ENCODE measurements at regions not wholly inside any gene's neighbourhood (a gene's known extent, or its start where the extent isn't known, plus 50 kb on each side); places are given as distances from the start of the nearest gene placed in this dataset.

DNA sequence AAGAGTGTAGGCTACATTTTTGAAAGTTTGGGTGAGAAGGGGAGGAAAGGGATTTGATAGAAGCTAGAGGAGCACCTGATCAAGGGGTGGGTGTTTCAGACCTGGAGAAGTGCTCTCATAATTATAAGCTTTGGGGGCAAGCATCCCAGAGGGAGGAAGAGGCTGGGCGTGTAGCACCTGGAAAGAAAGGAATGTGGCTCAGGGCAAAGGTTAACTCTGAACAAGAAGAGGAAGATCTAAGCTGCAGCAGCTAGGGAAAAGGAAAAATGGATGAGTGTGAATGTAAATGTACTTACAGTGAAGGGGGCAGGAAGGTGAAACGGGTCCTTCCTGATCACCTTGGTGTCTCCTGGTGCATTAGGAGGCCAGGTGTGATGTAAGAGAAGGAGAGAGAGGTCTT is 49.8 kb upstream of the ANKRD55 start:
- intact Hi-C loops (cut with micrococcal nuclease; ENCODE audit: unreplicated experiment): no loop called here
- no peak for TF ChIP-seq EZH2 (IDR thresholded peaks at IDR 0.05; ENCODE audit: borderline replicate concordance, low read depth, low read length, poor library complexity, severe bottlenecking)
- TF ChIP-seq, protein P1, sequence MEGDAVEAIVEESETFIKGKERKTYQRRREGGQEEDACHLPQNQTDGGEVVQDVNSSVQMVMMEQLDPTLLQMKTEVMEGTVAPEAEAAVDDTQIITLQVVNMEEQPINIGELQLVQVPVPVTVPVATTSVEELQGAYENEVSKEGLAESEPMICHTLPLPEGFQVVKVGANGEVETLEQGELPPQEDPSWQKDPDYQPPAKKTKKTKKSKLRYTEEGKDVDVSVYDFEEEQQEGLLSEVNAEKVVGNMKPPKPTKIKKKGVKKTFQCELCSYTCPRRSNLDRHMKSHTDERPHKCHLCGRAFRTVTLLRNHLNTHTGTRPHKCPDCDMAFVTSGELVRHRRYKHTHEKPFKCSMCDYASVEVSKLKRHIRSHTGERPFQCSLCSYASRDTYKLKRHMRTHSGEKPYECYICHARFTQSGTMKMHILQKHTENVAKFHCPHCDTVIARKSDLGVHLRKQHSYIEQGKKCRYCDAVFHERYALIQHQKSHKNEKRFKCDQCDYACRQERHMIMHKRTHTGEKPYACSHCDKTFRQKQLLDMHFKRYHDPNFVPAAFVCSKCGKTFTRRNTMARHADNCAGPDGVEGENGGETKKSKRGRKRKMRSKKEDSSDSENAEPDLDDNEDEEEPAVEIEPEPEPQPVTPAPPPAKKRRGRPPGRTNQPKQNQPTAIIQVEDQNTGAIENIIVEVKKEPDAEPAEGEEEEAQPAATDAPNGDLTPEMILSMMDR (conservative IDR thresholded peaks at IDR 0.05; ENCODE audit: low read depth, low read length): no peak
- Histone ChIP-seq H3K4me1 (ENCODE audit: insufficient read depth, low read length, poor library complexity, severe bottlenecking) (peaks cover 6% of the 10 kb centered on the region), H3K4me3 (ENCODE audit: low read depth, low read length, poor library complexity, severe bottlenecking) (no peak overlapping the region), H3K9me3 (ENCODE audit: low read depth, low read length, poor library complexity, severe bottlenecking) (no peaks in the 10 kb centered on the region), H3K36me3 (ENCODE audit: insufficient read depth, low read length, poor library complexity, severe bottlenecking) (no peaks in the 10 kb centered on the region), H3K27ac (ENCODE audit: low read depth, low read length, poor library complexity, severe bottlenecking) (no peak overlapping the region), H3K27me3 (replicated peaks; ENCODE audit: insufficient read depth, low read depth, low read length, poor library complexity) (no peaks in the 10 kb centered on the region)
- DNase-seq (ENCODE audit: low spot score): no peak
- BruUV-seq (replicated peaks): no TSS peak
- ChIA-PET CTCF (no interaction called here), POLR2A (ENCODE audit: low non-redundant PET) (no interaction called here)
